Left forelimb (tissue), 1 donor: ENCODE measurements at regions not wholly inside any gene's neighbourhood (a gene's known extent, or its start where the extent isn't known, plus 50 kb on each side); places are given as distances from the start of the nearest gene placed in this dataset.
"Not testable (repeated sequence)": the region's sequence is repeated elsewhere in the genome, so short reads cannot be mapped to it uniquely, and the experiment has no call there.

Source experiments
- DNase-seq: peaks from one replicate; pipeline ENCODE4 v3.0.0-alpha.2; 2018; ENCODE audit warnings: low spot score

DNA sequence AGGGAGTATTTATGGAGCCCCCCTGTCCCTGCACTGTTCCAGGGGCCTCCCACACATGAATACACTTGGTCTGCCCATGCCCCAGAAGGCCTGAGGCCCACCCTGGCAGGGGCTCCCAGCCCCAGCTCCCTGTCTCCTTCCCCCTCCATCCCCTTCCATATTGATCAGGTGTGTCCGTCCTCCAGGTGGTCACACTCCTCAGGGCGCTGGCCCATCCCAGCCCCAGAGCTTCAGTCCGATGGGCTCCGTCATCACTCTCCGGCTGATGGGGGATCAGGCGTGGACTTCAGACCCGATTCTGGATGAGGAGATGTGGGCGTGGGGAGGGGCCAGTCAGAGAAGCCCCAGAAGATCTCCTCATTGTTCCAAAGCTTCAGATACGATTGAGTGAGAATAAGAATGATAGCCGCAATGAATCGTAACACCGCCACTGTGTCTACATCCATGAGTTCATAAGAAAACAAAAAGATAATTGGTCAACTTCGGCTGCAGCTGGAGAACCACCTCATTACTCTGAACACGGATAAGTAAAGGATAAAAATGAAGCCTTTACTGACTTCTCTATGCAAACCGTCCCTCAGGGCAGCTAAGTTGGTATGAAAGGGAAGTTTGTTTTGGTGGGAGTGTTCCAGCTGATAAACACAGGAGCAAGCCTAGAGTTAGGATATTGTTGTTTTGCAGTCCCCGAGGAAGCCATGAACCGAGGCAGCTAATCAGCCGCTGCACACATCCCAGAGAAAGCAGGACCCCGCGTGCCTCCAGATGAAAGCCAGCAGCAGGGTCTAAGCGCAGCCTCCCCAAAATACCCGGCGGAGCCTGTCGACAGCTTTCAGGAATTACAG lies 279.5 kb downstream of the NDUFA10 start:
- DNase-seq: no peak

DNA sequence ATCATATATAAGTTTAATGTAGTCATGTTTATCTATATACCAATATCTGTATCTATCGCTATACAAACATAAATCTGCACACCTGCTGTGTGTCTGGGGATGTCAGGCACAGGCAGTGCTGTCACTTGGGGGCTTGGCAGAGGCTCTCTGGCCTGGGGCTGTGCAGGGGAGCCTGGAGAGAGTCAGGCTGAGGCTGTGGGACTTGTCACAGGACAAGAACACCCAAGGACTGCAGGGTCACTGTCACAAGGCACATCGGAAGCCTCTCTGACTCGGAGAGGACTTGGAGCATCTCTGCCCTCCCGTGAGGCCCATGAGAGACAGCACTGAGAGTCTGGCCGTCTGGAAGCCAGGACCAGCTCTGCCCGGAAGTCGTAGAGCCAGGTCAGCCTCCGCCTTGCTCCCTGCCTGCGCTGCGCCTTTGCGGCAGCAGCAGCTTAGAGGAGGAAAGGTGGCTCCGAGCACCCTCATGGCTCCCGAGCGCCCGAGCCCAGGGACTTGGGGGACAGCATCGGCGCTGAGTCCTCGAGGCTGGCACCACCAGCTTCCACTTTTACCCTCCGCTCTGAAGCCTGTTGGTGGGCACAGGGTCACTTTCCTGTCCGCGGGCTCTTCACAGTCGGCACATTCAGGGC lies 280.3 kb downstream of the NDUFA10 start:
- DNase-seq: no peak

DNA sequence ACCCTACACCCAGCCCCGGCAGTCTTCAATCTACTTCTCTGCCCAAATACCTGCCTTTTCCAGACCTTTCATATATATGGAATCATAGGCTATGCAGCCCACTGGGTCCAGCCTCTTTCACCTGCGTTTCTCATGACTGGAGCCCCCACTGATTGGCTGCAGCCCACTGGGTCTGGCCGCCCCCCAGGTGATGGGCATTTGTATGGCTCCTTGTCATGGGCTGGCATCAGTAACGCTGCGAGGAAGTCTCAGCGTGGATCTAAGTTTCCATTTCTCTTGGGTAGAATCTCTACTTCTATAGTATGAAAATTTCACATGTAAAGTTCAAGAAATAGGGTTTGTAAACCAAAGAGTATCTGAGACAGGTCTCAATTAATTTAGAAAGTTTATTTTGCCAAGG lies 281.9 kb downstream of the NDUFA10 start:
- no peak for DNase-seq

DNA sequence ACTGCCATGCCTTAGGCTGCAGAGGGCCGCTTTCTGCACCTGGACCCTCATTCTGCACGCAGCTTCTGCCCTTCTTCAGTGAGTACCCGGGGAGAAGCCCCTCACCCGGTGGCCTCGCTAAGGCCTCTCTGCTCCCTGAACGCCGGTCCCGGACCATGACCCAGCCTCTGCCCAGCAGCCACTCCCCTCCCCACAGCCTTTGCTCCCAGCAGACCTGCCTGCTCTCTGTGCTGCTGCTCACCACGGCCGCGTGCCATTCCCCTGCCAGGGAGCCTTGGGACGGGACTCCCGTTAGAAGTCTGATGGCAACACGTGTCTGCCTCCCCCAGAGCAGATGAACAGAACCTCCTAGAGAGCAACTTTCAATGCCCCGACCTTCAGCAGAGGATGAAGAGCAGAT lies 282.8 kb downstream of the NDUFA10 start:
- DNase-seq: no peak

DNA sequence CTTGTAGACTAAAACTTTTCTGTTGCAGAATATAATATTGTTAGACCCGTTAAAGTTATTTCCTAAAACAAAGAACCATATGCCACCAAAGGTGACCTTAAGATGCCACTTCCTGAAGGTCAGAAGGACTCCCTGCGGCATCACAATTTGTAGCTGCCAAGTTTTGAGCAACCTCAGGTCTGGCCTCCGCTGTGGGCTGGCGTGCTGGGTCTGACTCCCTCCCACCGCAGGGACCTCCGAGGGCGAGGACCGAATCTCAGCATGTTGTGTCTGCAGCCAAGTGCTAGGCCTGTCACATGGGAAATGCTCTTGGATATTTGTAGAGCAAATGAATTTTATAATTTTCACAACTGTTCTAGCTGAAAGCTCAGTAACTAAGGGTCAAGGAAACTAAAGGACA lies 285.9 kb downstream of the NDUFA10 start:
- DNase-seq: no peak

DNA sequence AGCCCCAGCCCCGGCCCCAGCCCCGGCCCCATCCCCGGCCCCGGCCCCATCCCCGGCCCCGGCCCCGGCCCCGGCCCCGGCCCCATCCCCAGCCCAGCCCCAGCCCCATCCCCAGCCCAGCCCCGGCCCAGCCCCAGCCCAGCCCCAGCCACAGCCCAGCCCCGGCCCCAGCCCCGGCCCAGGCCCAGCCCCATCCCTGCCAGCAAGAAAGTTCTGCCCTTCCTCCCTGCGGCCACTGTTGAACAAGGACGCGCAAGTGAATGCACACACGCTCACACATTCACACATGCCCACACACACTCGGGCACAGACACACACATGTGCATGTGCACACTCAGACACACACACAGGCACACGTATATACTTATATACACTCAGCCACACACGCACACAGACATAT lies 287.0 kb downstream of the NDUFA10 start:
- no peak for DNase-seq

DNA sequence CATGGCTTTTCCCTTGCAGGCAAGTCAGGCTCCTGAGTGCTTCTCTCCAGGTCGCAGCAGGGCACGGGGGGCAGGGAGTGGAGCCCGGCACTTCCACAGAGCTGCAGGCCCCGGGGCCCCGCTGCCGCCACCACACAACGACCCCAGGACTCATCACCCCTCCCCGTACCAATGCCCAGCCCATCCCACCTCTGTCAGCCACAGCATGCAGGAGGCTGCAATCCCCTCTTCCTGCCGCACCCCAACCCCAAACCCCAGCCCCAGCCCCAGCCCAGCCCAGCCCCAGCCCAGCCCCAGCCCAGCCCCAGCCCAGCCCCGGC lies 288.0 kb downstream of the NDUFA10 start:
- DNase-seq: no peak

DNA sequence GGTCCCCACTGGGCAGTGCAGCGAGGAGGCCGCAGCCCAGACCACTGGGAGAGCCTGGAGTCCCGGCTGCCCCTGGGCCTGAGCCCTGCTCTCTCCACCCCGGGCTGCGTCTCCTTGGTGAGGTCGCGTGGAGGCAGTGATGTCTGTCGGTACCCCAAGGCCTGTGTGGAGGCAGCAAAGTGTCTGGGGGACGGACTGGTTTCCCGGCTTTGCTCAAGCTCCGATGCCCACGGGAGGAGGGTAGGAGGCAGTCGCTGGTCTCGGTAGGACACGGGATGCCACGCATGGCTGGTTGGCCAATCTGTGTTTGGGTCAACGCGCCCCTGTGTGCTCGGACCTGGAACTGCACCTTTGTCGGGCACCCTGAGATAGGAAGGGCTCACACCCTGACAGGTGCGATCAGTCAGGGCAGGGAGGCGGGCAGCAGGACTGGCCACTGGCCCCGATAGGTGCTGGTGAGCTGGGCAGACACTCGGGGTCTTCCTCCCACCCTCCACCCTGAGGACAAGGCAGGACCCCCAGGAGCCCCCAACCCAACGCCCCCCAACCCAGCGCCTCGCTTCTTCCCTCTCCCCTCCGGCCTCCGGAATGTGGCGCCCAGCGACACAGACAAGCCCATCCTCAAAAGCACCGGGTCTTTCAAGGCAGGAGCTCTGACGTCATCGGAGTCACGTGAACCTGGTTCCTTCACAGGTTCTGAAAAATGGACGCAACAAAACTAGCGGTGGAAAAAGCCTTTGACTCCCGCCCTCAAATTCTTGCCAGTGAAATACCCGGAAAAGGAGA lies 288.6 kb downstream of the NDUFA10 start:
- DNase-seq: no peak

DNA sequence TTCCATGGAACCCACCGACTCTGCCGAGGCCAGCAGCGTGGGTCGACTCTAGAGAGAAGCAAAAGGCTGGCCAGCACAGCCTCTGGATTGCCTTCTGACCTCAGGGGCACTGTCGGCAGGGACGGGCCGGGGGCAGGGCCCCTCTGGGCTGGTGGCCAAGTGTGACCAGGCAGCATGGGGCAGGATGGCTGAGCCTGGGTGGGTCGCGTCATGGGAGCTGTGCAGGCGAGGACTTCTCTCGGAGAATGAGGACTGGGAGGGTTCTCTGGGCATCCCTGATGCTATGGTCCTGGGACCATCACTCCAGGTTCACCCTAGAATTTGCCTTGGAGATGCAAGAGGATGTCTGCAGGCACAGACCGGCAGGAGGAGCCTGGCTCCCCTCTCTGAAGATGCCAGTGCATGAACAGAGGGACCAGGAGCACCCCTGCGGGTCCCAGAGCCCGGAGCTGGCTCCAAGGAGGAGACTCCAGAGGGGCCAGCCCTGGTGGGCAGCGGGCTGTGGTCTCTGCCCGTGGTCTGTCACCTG lies 289.2 kb downstream of the NDUFA10 start:
- no peak for DNase-seq

DNA sequence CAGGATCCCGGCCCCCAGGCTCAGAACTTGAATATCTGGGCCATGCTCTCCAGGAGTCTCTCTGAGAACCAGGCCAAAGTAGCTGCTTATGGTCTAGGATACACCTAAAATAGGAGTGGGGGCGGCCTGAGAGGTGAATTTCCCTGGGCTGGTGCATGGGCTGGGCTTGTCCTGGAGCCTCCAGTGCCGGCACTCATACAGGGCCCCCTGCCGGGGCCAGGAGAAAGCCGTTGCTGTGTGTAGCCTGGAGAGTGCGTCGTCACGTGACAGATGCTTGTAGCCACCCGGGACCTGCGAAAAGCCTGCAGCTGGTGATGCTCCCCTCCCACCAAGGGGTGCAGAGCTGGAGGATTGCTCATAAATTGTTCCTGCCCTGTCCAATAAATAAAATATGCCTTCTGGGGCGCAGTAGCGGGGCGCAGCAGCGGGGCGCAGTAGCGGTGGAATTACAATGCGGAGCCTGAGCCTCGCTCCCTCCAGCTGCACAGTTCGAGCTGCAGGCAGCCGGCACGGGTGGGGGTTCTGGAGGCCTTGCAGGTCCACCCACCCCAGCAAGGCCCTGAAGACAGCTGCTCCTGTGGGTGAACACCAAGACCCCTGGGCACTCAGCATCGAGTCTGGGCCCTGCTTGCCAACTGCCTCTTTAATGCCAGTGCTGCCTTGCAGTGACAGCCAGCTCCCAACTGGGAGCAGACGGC lies 289.9 kb downstream of the NDUFA10 start:
- no peak for DNase-seq

DNA sequence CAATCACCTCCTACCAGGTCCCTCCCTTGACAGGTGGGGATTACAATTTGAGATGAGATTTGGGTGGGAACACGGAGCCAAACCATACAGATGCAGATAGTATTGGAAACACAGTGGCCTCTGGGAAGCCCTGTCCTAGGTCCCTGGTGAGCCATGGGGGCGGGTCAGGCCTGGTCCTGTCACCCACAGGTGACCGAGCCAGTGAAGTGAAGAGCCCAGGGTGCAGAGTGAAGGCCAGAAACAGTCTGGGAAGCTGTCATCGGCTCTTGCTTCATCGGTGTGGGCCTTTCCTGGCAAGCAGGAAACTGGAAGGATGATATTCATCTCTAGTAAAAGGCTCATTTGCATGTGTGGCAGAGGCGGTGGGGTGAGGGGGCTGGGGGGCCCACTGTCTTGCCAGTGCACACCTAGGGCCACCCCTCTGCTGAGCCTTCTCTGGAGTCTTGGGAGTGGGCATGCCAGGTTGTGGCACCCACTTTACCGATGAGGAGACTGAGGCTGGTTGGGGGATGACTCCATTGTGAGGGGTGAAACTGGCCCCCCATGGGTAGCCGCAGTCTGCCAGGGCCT lies 290.6 kb downstream of the NDUFA10 start:
- no peak for DNase-seq

DNA sequence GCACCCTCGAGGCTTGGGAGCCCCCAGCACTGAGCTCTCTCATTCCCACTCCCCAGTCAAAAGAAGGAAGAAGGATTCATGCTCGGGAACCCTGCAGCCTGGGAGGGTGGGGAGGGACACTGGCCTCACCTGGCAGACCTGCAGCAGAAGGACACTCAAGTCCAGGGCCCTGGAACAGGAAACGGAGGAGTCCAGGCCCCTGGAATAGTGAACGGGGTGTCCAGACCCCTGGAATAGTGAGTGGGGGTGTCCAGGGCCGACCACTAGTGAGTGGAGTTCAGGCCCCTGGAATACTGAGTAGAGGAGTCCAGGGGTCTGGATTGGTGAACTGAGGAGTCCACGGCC lies 292.5 kb downstream of the NDUFA10 start:
- no peak for DNase-seq

DNA sequence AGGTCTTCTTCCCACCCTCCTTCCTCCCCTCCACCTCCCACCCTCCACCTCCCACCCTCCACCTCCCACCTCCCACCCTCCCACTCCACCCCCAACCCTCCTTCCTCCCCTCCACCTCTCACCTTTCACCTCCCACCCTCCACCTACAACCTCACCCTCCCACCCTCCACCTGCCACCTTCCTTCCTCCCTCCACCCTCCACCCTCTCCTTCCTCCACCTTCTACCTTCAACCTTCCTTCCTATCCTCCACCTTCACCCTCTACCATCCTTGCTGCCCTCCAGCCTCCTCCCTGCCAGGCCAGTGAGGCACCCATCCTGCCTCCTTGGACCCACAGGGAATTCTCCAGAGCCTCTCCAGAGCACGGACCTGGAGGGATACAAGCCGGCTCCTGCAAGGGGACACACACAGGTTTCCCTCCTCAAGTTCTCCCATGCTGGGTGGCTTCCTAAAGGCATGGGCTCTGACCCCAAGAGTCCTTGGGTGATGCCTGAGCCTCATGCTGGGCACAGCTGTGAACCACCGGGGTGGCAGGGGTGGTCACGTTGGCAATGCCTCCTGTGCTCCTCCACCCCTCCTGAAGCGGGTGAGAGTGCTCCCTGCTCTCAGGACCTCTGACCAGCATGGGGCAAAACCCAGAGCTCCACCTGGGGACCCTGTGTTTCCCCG lies 293.0 kb downstream of the NDUFA10 start:
- DNase-seq: no peak

DNA sequence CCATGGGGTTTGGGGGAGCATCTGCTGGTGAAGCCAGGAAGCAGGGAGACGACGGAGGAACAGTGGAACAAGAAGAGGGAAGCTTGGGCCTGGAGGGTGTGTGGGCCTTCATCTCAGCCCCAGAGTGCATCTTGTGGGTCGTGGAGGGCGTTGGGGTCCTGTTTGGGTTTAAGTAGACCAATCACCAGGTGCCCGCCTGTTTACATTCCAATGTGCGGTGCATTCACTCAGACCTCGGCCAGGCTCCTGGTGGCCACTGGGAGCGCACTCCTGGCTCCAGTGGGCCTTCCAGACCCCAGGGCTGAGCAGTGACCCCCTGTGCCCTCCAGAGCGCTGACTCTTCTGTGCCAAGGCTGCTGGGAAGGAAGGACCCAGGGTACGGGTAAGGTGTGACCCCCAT lies 293.7 kb downstream of the NDUFA10 start:
- no peak for DNase-seq

DNA sequence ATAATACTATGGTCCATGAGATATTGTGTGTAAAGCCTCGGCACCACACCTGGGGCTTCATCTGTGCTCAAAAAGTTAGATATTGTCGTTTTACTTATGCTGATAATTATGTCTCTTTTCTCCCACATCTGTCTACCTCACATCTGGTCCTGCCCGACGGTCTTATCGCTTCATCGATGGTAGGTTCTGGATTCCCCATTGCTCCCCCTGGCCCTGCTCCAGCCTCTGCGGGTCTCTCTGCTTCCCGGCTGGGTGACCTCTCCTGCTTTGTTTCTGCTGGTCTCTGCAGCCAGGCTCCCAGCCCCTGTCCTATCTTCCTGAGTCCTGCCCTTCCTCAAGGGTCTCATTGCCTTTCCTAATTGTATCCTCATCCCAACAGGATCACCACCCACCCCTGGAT lies 294.2 kb downstream of the NDUFA10 start:
- DNase-seq: no peak

DNA sequence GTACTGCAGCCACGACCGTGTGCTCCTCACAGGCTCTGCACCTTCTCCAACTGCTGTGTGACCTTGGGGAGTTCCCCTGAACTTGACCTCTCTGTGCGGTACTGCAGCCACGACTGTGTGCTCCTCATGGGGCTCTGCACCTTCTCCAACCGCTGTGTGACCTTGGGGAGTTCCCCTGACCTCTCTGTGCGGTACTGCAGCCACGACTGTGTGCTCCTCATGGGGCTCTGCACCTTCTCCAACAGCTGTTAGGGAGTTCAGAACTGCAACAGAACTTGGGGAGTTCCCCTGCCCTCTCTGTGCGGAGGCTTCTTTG lies 294.6 kb downstream of the NDUFA10 start:
- DNase-seq: not testable (repeated sequence)

DNA sequence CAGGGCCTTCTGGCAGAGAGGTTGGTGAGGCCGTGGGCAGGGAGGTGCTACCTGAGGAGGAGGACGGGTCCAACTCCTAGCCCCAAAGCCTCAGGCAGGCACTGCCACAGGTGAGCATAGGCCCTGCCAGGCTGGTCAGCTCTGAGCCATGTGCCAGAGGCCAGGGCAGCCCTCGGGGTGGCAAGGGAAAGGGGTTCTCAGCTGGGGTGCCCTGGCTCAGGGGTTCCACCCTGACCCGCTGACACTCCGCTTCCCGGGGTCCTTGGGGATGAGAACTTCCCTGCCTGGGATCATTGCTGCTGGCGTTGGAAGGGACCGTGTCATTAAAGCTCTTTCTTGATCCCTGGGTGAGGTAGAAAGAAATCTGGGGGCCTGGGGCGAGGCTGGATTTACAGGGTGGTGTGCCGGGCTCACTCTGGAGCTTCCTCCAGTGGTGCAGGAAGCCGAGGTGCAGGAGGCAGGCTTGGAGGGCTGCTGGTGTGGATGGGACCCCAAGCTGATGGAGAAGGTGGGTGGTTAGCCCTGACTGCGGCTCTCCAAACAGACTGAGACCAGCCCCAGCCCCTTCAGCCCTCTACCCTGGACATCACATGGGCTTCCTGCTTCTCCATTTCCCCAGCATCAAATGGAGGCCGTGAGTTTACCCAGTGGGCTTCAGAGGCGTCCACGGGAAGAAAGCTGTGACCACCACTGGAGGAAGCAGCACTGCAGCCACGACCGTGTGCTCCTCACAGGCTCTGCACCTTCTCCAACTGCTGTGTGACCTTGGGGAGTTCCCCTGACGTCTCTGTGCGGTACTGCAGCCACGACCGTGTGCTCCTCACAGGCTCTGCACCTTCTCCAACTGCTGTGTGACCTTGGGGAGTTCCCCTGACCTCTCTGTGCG lies 295.2 kb downstream of the NDUFA10 start:
- DNase-seq: no peak

DNA sequence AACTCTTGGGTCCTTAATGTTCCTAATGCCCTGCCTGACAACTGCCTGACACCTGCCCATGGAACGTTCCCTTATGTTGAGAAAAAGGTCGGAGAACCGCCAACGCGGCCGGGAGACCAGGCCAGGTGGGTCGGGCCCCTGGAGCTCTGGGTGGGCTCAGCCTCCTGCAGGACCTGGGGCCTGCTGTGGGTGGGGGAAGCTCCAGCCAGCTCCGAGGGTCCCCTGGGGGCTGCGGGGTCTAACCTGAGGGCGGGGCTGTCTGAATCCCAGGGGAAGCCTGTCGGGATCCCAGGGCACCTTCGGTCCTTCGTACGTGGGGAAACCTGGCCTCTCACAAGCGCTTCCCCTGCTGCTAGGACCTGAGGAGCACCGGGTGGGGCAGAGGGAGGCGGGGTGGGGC lies 296.0 kb downstream of the NDUFA10 start:
- DNase-seq: no peak

DNA sequence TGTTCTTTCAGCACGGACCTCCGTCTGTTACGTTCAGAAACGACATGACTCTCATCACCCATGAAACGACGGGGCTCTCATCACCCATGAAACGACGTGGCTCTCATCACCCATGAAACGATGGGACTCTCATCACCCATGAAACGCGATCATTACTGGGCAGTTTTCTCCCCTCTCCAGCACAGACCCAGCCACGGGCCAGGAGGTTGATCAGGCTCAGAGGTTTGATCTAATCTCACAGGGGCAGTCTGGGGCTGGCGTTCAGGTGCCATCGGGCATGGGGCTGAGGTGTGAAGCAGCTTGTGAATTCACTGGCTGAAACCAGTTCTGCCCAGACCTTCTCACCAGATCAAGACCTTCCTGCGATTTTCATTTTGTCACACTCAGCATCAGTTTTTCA lies 296.4 kb downstream of the NDUFA10 start:
- DNase-seq: no peak

DNA sequence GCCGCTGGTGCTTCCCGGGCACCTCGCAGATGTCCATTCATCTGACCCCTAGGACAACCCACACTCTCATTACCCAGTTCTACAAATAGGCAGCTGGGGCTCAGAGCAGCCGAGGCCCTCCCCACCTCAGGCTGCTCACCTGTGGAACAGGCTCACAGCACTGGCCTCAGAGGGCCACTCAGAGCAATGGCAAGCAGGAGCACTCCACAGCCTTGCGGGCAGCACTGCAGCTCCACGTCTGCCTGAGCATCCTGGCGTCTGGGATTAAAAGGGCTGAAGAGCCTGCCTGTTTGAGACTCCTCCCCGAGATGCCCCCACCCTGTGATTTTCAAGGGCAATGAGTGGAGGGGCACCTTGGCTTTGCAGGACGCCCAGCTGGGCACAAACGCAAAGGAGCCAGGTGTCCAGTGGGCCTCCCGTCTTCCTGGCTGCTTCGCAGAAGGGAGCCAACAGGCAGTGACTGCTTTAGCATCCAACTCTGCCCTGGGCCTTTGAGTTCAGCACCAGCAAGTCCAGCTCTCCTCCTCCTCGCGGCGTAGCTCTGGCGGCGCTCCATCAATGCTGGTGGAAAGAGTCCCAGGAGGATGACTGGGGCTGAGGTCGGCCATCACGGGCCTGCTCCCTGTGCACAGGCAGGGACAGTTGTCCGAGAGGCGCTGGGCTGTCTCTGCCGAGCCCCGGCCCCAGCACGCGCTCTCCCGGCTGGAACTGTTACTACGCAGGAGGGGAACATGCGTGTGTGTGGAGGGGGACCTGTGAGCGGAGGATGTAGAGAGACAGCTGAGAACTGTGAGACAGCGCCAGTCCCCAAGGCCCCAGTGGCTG lies 297.2 kb downstream of the NDUFA10 start:
- DNase-seq: peak; percentile 30
